A549 (cell line): ENCODE measurements at regions not wholly inside any gene's neighbourhood (a gene's known extent, or its start where the extent isn't known, plus 50 kb on each side); places are given as distances from the start of the nearest gene placed in this dataset.

Source experiments
- ATAC-seq, 2 experiments: fragments of 200-7000 bp in 1 of 2; fragments of >200 bp in 1 of 2; cut with Nextera tagmentation in 1 of 2; cut with Tn5 transposase in 1 of 2; 3 replicates each; pipeline versions ENCODE4 v1.8.0 to v1.9.1; 2018 to 2020; ENCODE audit warnings: mild to moderate bottlenecking in 1 of 2, moderate library complexity in 1 of 2
- CTCF ChIA-PET: fragments of 300-600 bp; sonication (Branson Sonifier 250); formaldehyde crosslinking; extraction: SDS; loops from one replicate; lab custom pipeline; 2021; ENCODE audit warnings: antibody characterized with exemption, inconsistent platforms; lab: Yijun Ruan, JAX
- POLR2A ChIA-PET: fragments of 350-600 bp; formaldehyde crosslinking; extraction: SDS; loops from one replicate; lab custom pipeline; 2021; ENCODE audit warnings: antibody characterized with exemption, inconsistent platforms; lab: Yijun Ruan, JAX
- DNase-seq, 2 experiments: peaks; one replicate each; pipeline versions ENCODE4 v3.0.0 to v3.0.0-alpha.2; 2011 to 2016; ENCODE audit warnings: low read depth in 1 of 2, low spot score in 1 of 2
- FAIRE-seq: peaks from 2 replicates; lab custom pipeline; 2011; peaks lifted over from hg19 to GRCh38; lab: Jason Lieb, UNC
- H3K27ac ChIP-seq, 2 experiments: fragments of >200 bp; sonication (Bioruptor Twin); formaldehyde crosslinking; 3 replicates each; pipeline ENCODE4 v1.5.1; 2016 to 2017
- H3K4me1 ChIP-seq: fragments of >200 bp; sonication (Bioruptor Twin); formaldehyde crosslinking; 3 replicates; pipeline ENCODE4 v1.6.1; 2016
- H3K4me2 ChIP-seq: fragments of >200 bp; sonication (Bioruptor Twin); formaldehyde crosslinking; 3 replicates; pipeline ENCODE4 v1.6.1; 2016
- H3K4me3 ChIP-seq: fragments of >200 bp; sonication (Bioruptor Twin); formaldehyde crosslinking; 3 replicates; pipeline ENCODE4 v1.5.1; 2016
- H3K9me3 ChIP-seq: fragments of >200 bp; sonication (Bioruptor Twin); formaldehyde crosslinking; 3 replicates; pipeline ENCODE4 v1.6.1; 2016
- ATOH8 ChIP-seq: fragments of 250-450 bp; sonication (Bioruptor Pico); IDR thresholded peaks from 2 replicates; pipeline ENCODE4 v1.5.0; 2020; ENCODE audit warnings: low read depth, mild to moderate bottlenecking, moderate library complexity
- BHLHE40 ChIP-seq: IDR thresholded peaks from 2 replicates; pipeline ENCODE4 v1.6.1; 2012; ENCODE audit warnings: low read depth, low read length, inconsistent platforms
- CEBPB ChIP-seq, 2 experiments: fragments of >200 bp in 1 of 2; sonication (Bioruptor Twin) in 1 of 2; formaldehyde crosslinking in 1 of 2; IDR thresholded peaks; 2 replicates each; pipeline ENCODE4 v1.6.1; 2012 to 2016
- CHD2 ChIP-seq: fragments of 150-350 bp; IDR thresholded peaks from 2 replicates; pipeline ENCODE4 v1.6.1; 2014; ENCODE audit warnings: low read length; ENCODE audit not compliant: partially characterized antibody
- CHD4 ChIP-seq: fragments of 200-600 bp; sonication (generic); IDR thresholded peaks from 2 replicates; pipeline ENCODE4 v1.6.1; 2016; ENCODE audit warnings: antibody characterized with exemption, mild to moderate bottlenecking, borderline replicate concordance
- EHF ChIP-seq: fragments of 250-450 bp; sonication (Bioruptor Pico); IDR thresholded peaks from 2 replicates; pipeline ENCODE4 v1.5.0; 2020; ENCODE audit warnings: mild to moderate bottlenecking
- FOSL2 ChIP-seq, 2 experiments: fragments of 450-650 bp in 1 of 2; fragments of >200 bp in 1 of 2; sonication (Bioruptor Twin) in 1 of 2; formaldehyde crosslinking; IDR thresholded peaks; 2 replicates each; pipeline versions ENCODE4 v1.5.0 to v1.6.1; 2016 to 2020; ENCODE audit warnings: mild to moderate bottlenecking in 1 of 2, moderate library complexity in 1 of 2
- GATA3 ChIP-seq: IDR thresholded peaks from 2 replicates; pipeline ENCODE4 v1.6.1; 2012; ENCODE audit warnings: borderline replicate concordance
- HEYL ChIP-seq: fragments of 250-450 bp; sonication (Bioruptor Pico); IDR thresholded peaks from 2 replicates; pipeline ENCODE4 v1.8.0; 2021; ENCODE audit warnings: mild to moderate bottlenecking, moderate library complexity
- HMGXB4 ChIP-seq: fragments of 250-450 bp; sonication (Bioruptor Pico); IDR thresholded peaks from 2 replicates; pipeline ENCODE4 v1.5.0; 2021; ENCODE audit warnings: mild to moderate bottlenecking, moderate library complexity, borderline replicate concordance
- HOXB5 ChIP-seq: fragments of 250-450 bp; sonication (Bioruptor Pico); IDR thresholded peaks from 2 replicates; pipeline ENCODE4 v1.5.0; 2020; ENCODE audit warnings: mild to moderate bottlenecking, moderate library complexity
- JUN ChIP-seq, 2 experiments: fragments of >200 bp; sonication (Bioruptor Twin); formaldehyde crosslinking; IDR thresholded peaks; 2 replicates in 1 of 2; 3 replicates in 1 of 2; pipeline ENCODE4 v1.6.1; 2016 to 2017
- JUNB ChIP-seq: fragments of >200 bp; sonication (Bioruptor Twin); formaldehyde crosslinking; IDR thresholded peaks from 2 replicates; pipeline ENCODE4 v1.6.1; 2016
- MAFK ChIP-seq: fragments of 450-650 bp; IDR thresholded peaks from 2 replicates; pipeline ENCODE4 v1.6.1; 2014; ENCODE audit not compliant: partially characterized antibody
- MAX ChIP-seq: IDR thresholded peaks from 2 replicates; pipeline ENCODE4 v1.6.1; 2012
- MAZ ChIP-seq: fragments of 150-350 bp; IDR thresholded peaks from 2 replicates; pipeline ENCODE4 v1.6.1; 2014; ENCODE audit warnings: antibody characterized with exemption, low read depth, low read length, borderline replicate concordance
- NPAS2 ChIP-seq: fragments of 250-450 bp; sonication (Bioruptor Pico); IDR thresholded peaks from 2 replicates; pipeline ENCODE4 v1.8.0; 2022; ENCODE audit warnings: mild to moderate bottlenecking, moderate library complexity, borderline replicate concordance
- PBX3 ChIP-seq: IDR thresholded peaks from 2 replicates; pipeline ENCODE4 v1.6.1; 2012
- RAD21 ChIP-seq, 2 experiments: fragments of >200 bp in 1 of 2; sonication (Bioruptor Twin) in 1 of 2; formaldehyde crosslinking in 1 of 2; IDR thresholded peaks in 1 of 2; conservative IDR thresholded peaks in 1 of 2; 2 replicates in 1 of 2; 3 replicates in 1 of 2; pipeline ENCODE4 v1.6.1; 2012 to 2018; ENCODE audit warnings: inconsistent platforms in 1 of 2
- RARB ChIP-seq: fragments of 250-450 bp; sonication (Bioruptor Pico); IDR thresholded peaks from 2 replicates; pipeline ENCODE4 v1.8.0; 2021; ENCODE audit warnings: mild to moderate bottlenecking, moderate library complexity
- REST ChIP-seq: fragments of 200-600 bp; sonication (generic); IDR thresholded peaks from 2 replicates; pipeline ENCODE4 v1.6.1; 2016; ENCODE audit warnings: antibody characterized with exemption, mild to moderate bottlenecking, moderate library complexity
- SMC3 ChIP-seq: fragments of >200 bp; sonication (Bioruptor Twin); formaldehyde crosslinking; IDR thresholded peaks from 3 replicates; pipeline ENCODE4 v1.6.1; 2018; ENCODE audit warnings: inconsistent platforms
- TFCP2L1 ChIP-seq: fragments of 250-450 bp; sonication (Bioruptor Pico); IDR thresholded peaks from 2 replicates; pipeline ENCODE4 v1.5.0; 2021; ENCODE audit warnings: mild to moderate bottlenecking
- USF2 ChIP-seq: fragments of 450-650 bp; IDR thresholded peaks from 2 replicates; pipeline ENCODE4 v1.6.1; 2014; ENCODE audit warnings: antibody characterized with exemption
- ZC3H11A ChIP-seq: fragments of 450-650 bp; IDR thresholded peaks from 2 replicates; pipeline ENCODE4 v1.6.1; 2014; ENCODE audit warnings: antibody characterized with exemption, mild to moderate bottlenecking
- ZNF302 ChIP-seq: fragments of 250-450 bp; sonication (Bioruptor Pico); IDR thresholded peaks from 2 replicates; pipeline ENCODE4 v1.9.0; 2021; ENCODE audit warnings: inconsistent platforms, mild to moderate bottlenecking, moderate library complexity
- WGBS: methylation state at CpG from one replicate; pipeline ENCODE4 v1.1.6; 2017; ENCODE audit errors: missing lambda C conversion rate; 5-methylcytosine and 5-hydroxymethylcytosine counted together

- DNase-seq (no peak), ATAC-seq (no peak)
Observed at GRCh38 chr9:8157683-8158324, 358.2 kb upstream of the DMAC1 start.

GRCh38 chr9:8156346-8156745 lies 356.8 kb upstream of the DMAC1 start:
- TF ChIP-seq HOXB5 (CRISPR knock-in tag) = no peak
- Histone ChIP-seq H3K9me3 (no peaks in the 10 kb centered on the region), H3K4me1 (no peaks in the 10 kb centered on the region), H3K27ac (no peak overlapping the region), H3K4me2 (no peak overlapping the region), H3K4me3 (no peak overlapping the region)
- FAIRE-seq (no peak), ATAC-seq (no peak), DNase-seq (no peak)
- WGBS = 10% methylated on average over 2 of the region's 2 CpGs
- ChIA-PET CTCF (no interaction called here), POLR2A (no interaction called here)

More at GRCh38 chr9:8157683-8158324, 358.2 kb upstream of the DMAC1 start:
- no peak for FAIRE-seq
- no peaks in the 10 kb centered on the region for H3K4me1 ChIP-seq
- CTCF ChIA-PET = no interaction called here
- H3K4me3 ChIP-seq = no peak overlapping the region
- POLR2A ChIA-PET = no interaction called here
- no peak overlapping the region for H3K4me2 ChIP-seq
- no peaks in the 10 kb centered on the region for H3K9me3 ChIP-seq
- H3K27ac ChIP-seq = no peak overlapping the region
- TF ChIP-seq ZC3H11A (no peak), GATA3 (no peak), HOXB5 (CRISPR knock-in tag) (no peak), FOSL2 (IDR thresholded peaks at IDR 0.05) (no peak), FOSL2 (CRISPR knock-in tag; IDR thresholded peaks at IDR 0.05) (no peak), RAD21 (conservative IDR thresholded peaks at IDR 0.05 in 1 of 2, IDR thresholded peaks at IDR 0.05 in 1 of 2) (no peak), MAX (no peak), JUN (IDR thresholded peaks at IDR 0.05) (no peak), BHLHE40 (no peak), CHD2 (no peak), MAFK (no peak), TFCP2L1 (CRISPR knock-in tag) (no peak), HMGXB4 (no peak), ZNF302 (no peak), ATOH8 (no peak), NPAS2 (no peak), RARB (CRISPR knock-in tag) (no peak), PBX3 (no peak), JUNB (no peak), EHF (CRISPR knock-in tag) (no peak)
- WGBS = 2% methylated on average over 3 of the region's 3 CpGs

GRCh38 chr9:8155706-8156105 lies 356.1 kb upstream of the DMAC1 start:
- Histone ChIP-seq H3K4me2 (no peak overlapping the region), H3K27ac (no peak overlapping the region), H3K4me3 (no peak overlapping the region), H3K4me1 (no peaks in the 10 kb centered on the region), H3K9me3 (no peaks in the 10 kb centered on the region)
- ATAC-seq (no peak), FAIRE-seq (no peak), DNase-seq (no peak)
- ChIA-PET CTCF (no interaction called here), POLR2A (no interaction called here)
- 23% methylated on average over 5 of the region's 5 CpGs for WGBS
- TF ChIP-seq NPAS2 (no peak), REST (no peak), CHD4 (no peak), MAZ (no peak), CEBPB (IDR thresholded peaks at IDR 0.05) (no peak), USF2 (no peak), SMC3 (no peak), HEYL (CRISPR knock-in tag) (no peak), TFCP2L1 (CRISPR knock-in tag) (no peak)
